ENCODE measurements at regions not wholly inside any gene's neighbourhood (a gene's known extent, or its start where the extent isn't known, plus 50 kb on each side); places are given as distances from the start of the nearest gene placed in this dataset.
A peak's percentile ranks its signal among the peaks of the same experiment; 100 is the strongest.

- TF ChIP-seq CTCF (IDR thresholded peaks at IDR 0.05) (no peak), ZFX (IDR thresholded peaks at IDR 0.05; ENCODE audit: borderline replicate concordance) (no peak)
- H3K27ac ChIP-seq: no peak overlapping the region
Measured at GRCh38 chr5:79868163-79868670, 122.8 kb downstream of the MTX3 start.

GRCh38 chr5:79865579-79865978 is 125.5 kb downstream of the MTX3 start:
- TF ChIP-seq ZFX (IDR thresholded peaks at IDR 0.05; ENCODE audit: borderline replicate concordance): no peak
- no peak for TF ChIP-seq CTCF (IDR thresholded peaks at IDR 0.05)
- no peak overlapping the region for H3K27ac ChIP-seq

- H3K27ac ChIP-seq: no peak overlapping the region
- TF ChIP-seq CTCF (IDR thresholded peaks at IDR 0.05): no peak
- TF ChIP-seq ZFX (IDR thresholded peaks at IDR 0.05; ENCODE audit: borderline replicate concordance): no peak
Measured at GRCh38 chr5:79864364-79864763, 126.7 kb downstream of the MTX3 start.

GRCh38 chr5:79859588-79859987 is 131.5 kb downstream of the MTX3 start:
- no peak overlapping the region for H3K27ac ChIP-seq
- TF ChIP-seq ZFX (IDR thresholded peaks at IDR 0.05; ENCODE audit: borderline replicate concordance) (no peak), CTCF (IDR thresholded peaks at IDR 0.05) (no peak)

- TF ChIP-seq CTCF (IDR thresholded peaks at IDR 0.05) (peak; percentile 44), ZFX (IDR thresholded peaks at IDR 0.05; ENCODE audit: borderline replicate concordance) (no peak)
- no peak overlapping the region for H3K27ac ChIP-seq
Measured at GRCh38 chr5:79858410-79858723, 132.7 kb downstream of the MTX3 start.

GRCh38 chr5:79857714-79858409 is 133.2 kb downstream of the MTX3 start:
- peak; percentile 94 for TF ChIP-seq CTCF (IDR thresholded peaks at IDR 0.05)
- no peak for TF ChIP-seq ZFX (IDR thresholded peaks at IDR 0.05; ENCODE audit: borderline replicate concordance)
- H3K27ac ChIP-seq: no peak overlapping the region

- no peak for TF ChIP-seq CTCF (IDR thresholded peaks at IDR 0.05)
- TF ChIP-seq ZFX (IDR thresholded peaks at IDR 0.05; ENCODE audit: borderline replicate concordance): no peak
- no peak overlapping the region for H3K27ac ChIP-seq
Measured at GRCh38 chr5:79856456-79857055, 134.5 kb downstream of the MTX3 start.

Measured in 22Rv1 (cell line).